AG08395 (cell line): ENCODE measurements at regions not wholly inside any gene's neighbourhood (a gene's known extent, or its start where the extent isn't known, plus 50 kb on each side); places are given as distances from the start of the nearest gene placed in this dataset.

Experiments used
- DNase-seq: peaks from one replicate; pipeline ENCODE4 v3.0.0; 2012; ENCODE audit warnings: mixed read lengths, low spot score

GRCh38 chr2:81213598-81213997 is 909.0 kb upstream of the LRRTM1 start:
- DNase-seq, result no peak

GRCh38 chr2:81206216-81206615 is 901.7 kb upstream of the LRRTM1 start:
- no peak for DNase-seq

GRCh38 chr2:81196933-81197628 is 892.5 kb upstream of the LRRTM1 start:
- no peak for DNase-seq

GRCh38 chr2:81196383-81196851 is 891.9 kb upstream of the LRRTM1 start:
- no peak for DNase-seq

- DNase-seq, result no peak
Measured at GRCh38 chr2:81195774-81196382, 891.3 kb upstream of the LRRTM1 start.

- no peak for DNase-seq
Measured at GRCh38 chr2:81195017-81195773, 890.6 kb upstream of the LRRTM1 start.

- DNase-seq, result no peak
Measured at GRCh38 chr2:81194581-81194980, 890.0 kb upstream of the LRRTM1 start.

GRCh38 chr2:81194176-81194575 is 889.6 kb upstream of the LRRTM1 start:
- DNase-seq, result no peak

GRCh38 chr2:81181845-81182244 is 877.3 kb upstream of the LRRTM1 start:
- DNase-seq, result no peak

- no peak for DNase-seq
Measured at GRCh38 chr2:81171447-81171846, 866.9 kb upstream of the LRRTM1 start.

GRCh38 chr2:81163583-81163982 is 859.0 kb upstream of the LRRTM1 start:
- no peak for DNase-seq

GRCh38 chr2:81158505-81158904 is 854.0 kb upstream of the LRRTM1 start:
- no peak for DNase-seq

GRCh38 chr2:81148323-81148722 is 843.8 kb upstream of the LRRTM1 start:
- no peak for DNase-seq

GRCh38 chr2:81136296-81136695 is 831.7 kb upstream of the LRRTM1 start:
- DNase-seq, result no peak

GRCh38 chr2:81097361-81097760 is 792.8 kb upstream of the LRRTM1 start:
- DNase-seq, result no peak

GRCh38 chr2:81093031-81093430 is 788.5 kb upstream of the LRRTM1 start:
- DNase-seq, result no peak

- DNase-seq, result no peak
Measured at GRCh38 chr2:81087646-81088045, 783.1 kb upstream of the LRRTM1 start.

GRCh38 chr2:81084101-81084500 is 779.5 kb upstream of the LRRTM1 start:
- DNase-seq, result no peak

- DNase-seq, result no peak
Measured at GRCh38 chr2:81078631-81079030, 774.1 kb upstream of the LRRTM1 start.

GRCh38 chr2:81078102-81078501 is 773.5 kb upstream of the LRRTM1 start:
- no peak for DNase-seq

- no peak for DNase-seq
Measured at GRCh38 chr2:81077396-81077795, 772.8 kb upstream of the LRRTM1 start.

- no peak for DNase-seq
Measured at GRCh38 chr2:81073412-81073811, 768.9 kb upstream of the LRRTM1 start.

- DNase-seq, result no peak
Measured at GRCh38 chr2:81068144-81068543, 763.6 kb upstream of the LRRTM1 start.
